ENCODE measurements at regions not wholly inside any gene's neighbourhood (a gene's known extent, or its start where the extent isn't known, plus 50 kb on each side); places are given as distances from the start of the nearest gene placed in this dataset.

DNA sequence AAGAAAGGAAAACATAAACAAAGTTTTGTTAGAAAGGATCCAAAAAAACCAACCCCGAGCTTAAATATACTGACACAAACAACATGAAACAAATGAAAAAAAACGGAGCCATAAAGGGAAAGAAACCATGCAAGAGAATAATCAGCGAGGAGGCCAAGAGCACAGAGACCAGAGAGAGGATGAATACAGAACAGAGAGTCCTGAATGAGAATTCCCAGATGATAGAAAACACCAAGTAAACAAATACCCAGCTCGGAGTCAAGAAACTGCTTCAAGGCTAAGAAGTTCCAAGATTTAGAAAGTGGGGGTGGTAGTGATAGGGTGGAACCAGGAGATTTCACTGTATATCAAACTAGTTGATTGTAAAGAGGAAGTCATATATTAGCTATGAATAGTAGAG lies 313.3 kb downstream of the OSR1 start:
- ChIA-PET POLR2A (interaction anchor here (5.3 kb wide), 1 partner anchor 24 kb away, joined by 24 read pairs; no protein-coding TSS in a partner anchor), CTCF (ENCODE audit: low intra/inter-chr PET ratio, low total read pairs) (no interaction called here)
- no peak overlapping the region for H2AFZ ChIP-seq (ENCODE audit: low read length)
- WGBS (ENCODE audit: low lambda C conversion rate): 47% methylated on average over 4 of the region's 4 CpGs
- H3K27ac ChIP-seq (ENCODE audit: extremely low read length, insufficient read depth, low read length): no peak overlapping the region
- BruUV-seq (replicated peaks): no TSS peak
- H3K27me3 ChIP-seq (ENCODE audit: control insufficient read depth in 1 of 2, insufficient read depth in 2 of 2, low read length in 2 of 2): no peaks in the 10 kb centered on the region
- H3K9me3 ChIP-seq (ENCODE audit: low read length): no peaks in the 10 kb centered on the region
- H3K9ac ChIP-seq (ENCODE audit: insufficient read depth, low read depth, low read length): no peak overlapping the region
- in situ Hi-C loops (cut with HindIII; ENCODE audit: extremely low pct_ligation_motif_present, low pct_unique_long_range_greater_than_20kb) (no loop called here), intact Hi-C loops (cut with micrococcal nuclease; ENCODE audit: unreplicated experiment) (no loop called here)
- H3K4me1 ChIP-seq (ENCODE audit: insufficient read depth, low read length): peaks cover 23% of the 10 kb centered on the region
- no peaks in the 10 kb centered on the region for H3K79me2 ChIP-seq (ENCODE audit: insufficient read depth, low read length)
- no peaks in the 10 kb centered on the region for H4K20me1 ChIP-seq (ENCODE audit: insufficient read depth, low read length)
- FAIRE-seq: no peak
- H3K36me3 ChIP-seq (replicated peaks in 1 of 2; ENCODE audit: control insufficient read depth in 1 of 2, insufficient read depth in 2 of 2, low read length in 2 of 2): no peaks in the 10 kb centered on the region
- no peak overlapping the region for H3K4me3 ChIP-seq (replicated peaks in 1 of 3; ENCODE audit: insufficient read depth in 1 of 3, low read depth in 2 of 3, low read length in 3 of 3)
- no peak for TF ChIP-seq FOXK2 (IDR thresholded peaks at IDR 0.05)
- no peak for TF ChIP-seq MIER2 (CRISPR knock-in tag; IDR thresholded peaks at IDR 0.05)
- TF ChIP-seq, protein P1, sequence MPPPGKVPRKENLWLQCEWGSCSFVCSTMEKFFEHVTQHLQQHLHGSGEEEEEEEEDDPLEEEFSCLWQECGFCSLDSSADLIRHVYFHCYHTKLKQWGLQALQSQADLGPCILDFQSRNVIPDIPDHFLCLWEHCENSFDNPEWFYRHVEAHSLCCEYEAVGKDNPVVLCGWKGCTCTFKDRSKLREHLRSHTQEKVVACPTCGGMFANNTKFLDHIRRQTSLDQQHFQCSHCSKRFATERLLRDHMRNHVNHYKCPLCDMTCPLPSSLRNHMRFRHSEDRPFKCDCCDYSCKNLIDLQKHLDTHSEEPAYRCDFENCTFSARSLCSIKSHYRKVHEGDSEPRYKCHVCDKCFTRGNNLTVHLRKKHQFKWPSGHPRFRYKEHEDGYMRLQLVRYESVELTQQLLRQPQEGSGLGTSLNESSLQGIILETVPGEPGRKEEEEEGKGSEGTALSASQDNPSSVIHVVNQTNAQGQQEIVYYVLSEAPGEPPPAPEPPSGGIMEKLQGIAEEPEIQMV (CRISPR knock-in tag; IDR thresholded peaks at IDR 0.05; ENCODE audit: low read depth): no peak
- TF ChIP-seq, protein P2, sequence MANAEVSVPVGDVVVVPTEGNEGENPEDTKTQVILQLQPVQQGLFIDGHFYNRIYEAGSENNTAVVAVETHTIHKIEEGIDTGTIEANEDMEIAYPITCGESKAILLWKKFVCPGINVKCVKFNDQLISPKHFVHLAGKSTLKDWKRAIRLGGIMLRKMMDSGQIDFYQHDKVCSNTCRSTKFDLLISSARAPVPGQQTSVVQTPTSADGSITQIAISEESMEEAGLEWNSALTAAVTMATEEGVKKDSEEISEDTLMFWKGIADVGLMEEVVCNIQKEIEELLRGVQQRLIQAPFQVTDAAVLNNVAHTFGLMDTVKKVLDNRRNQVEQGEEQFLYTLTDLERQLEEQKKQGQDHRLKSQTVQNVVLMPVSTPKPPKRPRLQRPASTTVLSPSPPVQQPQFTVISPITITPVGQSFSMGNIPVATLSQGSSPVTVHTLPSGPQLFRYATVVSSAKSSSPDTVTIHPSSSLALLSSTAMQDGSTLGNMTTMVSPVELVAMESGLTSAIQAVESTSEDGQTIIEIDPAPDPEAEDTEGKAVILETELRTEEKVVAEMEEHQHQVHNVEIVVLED (CRISPR knock-in tag; IDR thresholded peaks at IDR 0.05; ENCODE audit: borderline replicate concordance): no peak
- no peak for TF ChIP-seq SIN3B (IDR thresholded peaks at IDR 0.05; ENCODE audit: low read length)
- TF ChIP-seq SALL1 (CRISPR knock-in tag; IDR thresholded peaks at IDR 0.05): no peak
- TF ChIP-seq, protein P3, sequence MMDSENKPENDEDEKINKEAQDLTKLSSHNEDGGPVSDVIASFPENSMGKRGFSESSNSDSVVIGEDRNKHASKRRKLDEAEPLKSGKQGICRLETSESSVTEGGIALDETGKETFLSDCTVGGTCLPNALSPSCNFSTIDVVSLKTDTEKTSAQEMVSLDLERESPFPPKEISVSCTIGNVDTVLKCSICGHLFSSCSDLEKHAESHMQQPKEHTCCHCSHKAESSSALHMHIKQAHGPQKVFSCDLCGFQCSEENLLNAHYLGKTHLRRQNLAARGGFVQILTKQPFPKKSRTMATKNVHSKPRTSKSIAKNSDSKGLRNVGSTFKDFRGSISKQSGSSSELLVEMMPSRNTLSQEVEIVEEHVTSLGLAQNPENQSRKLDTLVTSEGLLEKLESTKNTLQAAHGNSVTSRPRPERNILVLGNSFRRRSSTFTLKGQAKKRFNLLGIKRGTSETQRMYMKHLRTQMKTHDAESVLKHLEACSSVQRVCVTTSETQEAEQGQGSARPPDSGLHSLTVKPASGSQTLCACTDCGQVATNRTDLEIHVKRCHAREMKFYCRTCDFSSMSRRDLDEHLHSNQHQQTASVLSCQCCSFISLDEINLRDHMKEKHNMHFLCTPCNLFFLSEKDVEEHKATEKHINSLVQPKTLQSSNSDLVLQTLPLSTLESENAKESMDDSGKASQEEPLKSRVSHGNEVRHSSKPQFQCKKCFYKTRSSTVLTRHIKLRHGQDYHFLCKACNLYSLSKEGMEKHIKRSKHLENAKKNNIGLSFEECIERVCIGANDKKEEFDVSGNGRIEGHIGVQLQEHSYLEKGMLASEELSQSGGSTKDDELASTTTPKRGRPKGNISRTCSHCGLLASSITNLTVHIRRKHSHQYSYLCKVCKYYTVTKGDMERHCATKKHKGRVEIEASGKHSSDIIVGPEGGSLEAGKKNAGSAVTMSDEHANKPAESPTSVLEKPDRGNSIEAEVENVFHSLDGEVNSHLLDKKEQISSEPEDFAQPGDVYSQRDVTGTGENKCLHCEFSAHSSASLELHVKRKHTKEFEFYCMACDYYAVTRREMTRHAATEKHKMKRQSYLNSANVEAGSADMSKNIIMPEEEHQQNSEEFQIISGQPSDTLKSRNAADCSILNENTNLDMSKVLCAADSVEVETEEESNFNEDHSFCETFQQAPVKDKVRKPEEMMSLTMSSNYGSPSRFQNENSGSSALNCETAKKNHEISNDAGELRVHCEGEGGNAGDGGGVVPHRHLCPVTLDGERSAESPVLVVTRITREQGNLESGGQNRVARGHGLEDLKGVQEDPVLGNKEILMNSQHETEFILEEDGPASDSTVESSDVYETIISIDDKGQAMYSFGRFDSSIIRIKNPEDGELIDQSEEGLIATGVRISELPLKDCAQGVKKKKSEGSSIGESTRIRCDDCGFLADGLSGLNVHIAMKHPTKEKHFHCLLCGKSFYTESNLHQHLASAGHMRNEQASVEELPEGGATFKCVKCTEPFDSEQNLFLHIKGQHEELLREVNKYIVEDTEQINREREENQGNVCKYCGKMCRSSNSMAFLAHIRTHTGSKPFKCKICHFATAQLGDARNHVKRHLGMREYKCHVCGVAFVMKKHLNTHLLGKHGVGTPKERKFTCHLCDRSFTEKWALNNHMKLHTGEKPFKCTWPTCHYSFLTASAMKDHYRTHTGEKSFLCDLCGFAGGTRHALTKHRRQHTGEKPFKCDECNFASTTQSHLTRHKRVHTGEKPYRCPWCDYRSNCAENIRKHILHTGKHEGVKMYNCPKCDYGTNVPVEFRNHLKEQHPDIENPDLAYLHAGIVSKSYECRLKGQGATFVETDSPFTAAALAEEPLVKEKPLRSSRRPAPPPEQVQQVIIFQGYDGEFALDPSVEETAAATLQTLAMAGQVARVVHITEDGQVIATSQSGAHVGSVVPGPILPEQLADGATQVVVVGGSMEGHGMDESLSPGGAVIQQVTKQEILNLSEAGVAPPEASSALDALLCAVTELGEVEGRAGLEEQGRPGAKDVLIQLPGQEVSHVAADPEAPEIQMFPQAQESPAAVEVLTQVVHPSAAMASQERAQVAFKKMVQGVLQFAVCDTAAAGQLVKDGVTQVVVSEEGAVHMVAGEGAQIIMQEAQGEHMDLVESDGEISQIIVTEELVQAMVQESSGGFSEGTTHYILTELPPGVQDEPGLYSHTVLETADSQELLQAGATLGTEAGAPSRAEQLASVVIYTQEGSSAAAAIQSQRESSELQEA (CRISPR knock-in tag; IDR thresholded peaks at IDR 0.05; ENCODE audit: not compliant biosample characterization): no peak
- TF ChIP-seq, protein P4, sequence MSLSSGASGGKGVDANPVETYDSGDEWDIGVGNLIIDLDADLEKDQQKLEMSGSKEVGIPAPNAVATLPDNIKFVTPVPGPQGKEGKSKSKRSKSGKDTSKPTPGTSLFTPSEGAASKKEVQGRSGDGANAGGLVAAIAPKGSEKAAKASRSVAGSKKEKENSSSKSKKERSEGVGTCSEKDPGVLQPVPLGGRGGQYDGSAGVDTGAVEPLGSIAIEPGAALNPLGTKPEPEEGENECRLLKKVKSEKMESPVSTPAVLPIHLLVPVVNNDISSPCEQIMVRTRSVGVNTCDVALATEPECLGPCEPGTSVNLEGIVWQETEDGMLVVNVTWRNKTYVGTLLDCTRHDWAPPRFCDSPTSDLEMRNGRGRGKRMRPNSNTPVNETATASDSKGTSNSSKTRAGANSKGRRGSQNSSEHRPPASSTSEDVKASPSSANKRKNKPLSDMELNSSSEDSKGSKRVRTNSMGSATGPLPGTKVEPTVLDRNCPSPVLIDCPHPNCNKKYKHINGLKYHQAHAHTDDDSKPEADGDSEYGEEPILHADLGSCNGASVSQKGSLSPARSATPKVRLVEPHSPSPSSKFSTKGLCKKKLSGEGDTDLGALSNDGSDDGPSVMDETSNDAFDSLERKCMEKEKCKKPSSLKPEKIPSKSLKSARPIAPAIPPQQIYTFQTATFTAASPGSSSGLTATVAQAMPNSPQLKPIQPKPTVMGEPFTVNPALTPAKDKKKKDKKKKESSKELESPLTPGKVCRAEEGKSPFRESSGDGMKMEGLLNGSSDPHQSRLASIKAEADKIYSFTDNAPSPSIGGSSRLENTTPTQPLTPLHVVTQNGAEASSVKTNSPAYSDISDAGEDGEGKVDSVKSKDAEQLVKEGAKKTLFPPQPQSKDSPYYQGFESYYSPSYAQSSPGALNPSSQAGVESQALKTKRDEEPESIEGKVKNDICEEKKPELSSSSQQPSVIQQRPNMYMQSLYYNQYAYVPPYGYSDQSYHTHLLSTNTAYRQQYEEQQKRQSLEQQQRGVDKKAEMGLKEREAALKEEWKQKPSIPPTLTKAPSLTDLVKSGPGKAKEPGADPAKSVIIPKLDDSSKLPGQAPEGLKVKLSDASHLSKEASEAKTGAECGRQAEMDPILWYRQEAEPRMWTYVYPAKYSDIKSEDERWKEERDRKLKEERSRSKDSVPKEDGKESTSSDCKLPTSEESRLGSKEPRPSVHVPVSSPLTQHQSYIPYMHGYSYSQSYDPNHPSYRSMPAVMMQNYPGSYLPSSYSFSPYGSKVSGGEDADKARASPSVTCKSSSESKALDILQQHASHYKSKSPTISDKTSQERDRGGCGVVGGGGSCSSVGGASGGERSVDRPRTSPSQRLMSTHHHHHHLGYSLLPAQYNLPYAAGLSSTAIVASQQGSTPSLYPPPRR (CRISPR knock-in tag; IDR thresholded peaks at IDR 0.05; ENCODE audit: borderline replicate concordance): no peak
- DNase-seq (ENCODE audit: low spot score): no peak
- no peak overlapping the region for H3K4me2 ChIP-seq (ENCODE audit: low read depth, low read length)
- no peak for ATAC-seq
